ENCODE measurements at regions not wholly inside any gene's neighbourhood (a gene's known extent, or its start where the extent isn't known, plus 50 kb on each side); places are given as distances from the start of the nearest gene placed in this dataset.
"Not testable (repeated sequence)": the region's sequence is repeated elsewhere in the genome, so short reads cannot be mapped to it uniquely, and the experiment has no call there.

- TF ChIP-seq KAT7 (CRISPR knock-in tag; IDR thresholded peaks at IDR 0.05; ENCODE audit: borderline replicate concordance) (no peak), AGO1 (IDR thresholded peaks at IDR 0.05; ENCODE audit: low read depth, low read length, poor library complexity, severe bottlenecking) (no peak)
- TF ChIP-seq, protein P1, sequence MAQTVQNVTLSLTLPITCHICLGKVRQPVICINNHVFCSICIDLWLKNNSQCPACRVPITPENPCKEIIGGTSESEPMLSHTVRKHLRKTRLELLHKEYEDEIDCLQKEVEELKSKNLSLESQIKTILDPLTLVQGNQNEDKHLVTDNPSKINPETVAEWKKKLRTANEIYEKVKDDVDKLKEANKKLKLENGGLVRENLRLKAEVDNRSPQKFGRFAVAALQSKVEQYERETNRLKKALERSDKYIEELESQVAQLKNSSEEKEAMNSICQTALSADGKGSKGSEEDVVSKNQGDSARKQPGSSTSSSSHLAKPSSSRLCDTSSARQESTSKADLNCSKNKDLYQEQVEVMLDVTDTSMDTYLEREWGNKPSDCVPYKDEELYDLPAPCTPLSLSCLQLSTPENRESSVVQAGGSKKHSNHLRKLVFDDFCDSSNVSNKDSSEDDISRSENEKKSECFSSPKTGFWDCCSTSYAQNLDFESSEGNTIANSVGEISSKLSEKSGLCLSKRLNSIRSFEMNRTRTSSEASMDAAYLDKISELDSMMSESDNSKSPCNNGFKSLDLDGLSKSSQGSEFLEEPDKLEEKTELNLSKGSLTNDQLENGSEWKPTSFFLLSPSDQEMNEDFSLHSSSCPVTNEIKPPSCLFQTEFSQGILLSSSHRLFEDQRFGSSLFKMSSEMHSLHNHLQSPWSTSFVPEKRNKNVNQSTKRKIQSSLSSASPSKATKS (CRISPR knock-in tag; IDR thresholded peaks at IDR 0.05): no peak
- no peaks in the 10 kb centered on the region for H3K79me2 ChIP-seq (ENCODE audit: insufficient read depth, low read length)
- H3K27ac ChIP-seq (ENCODE audit: extremely low read length, insufficient read depth, low read length): no peak overlapping the region
- peaks cover 50% of the 10 kb centered on the region for H3K4me1 ChIP-seq (ENCODE audit: insufficient read depth, low read length)
- no peak overlapping the region for H3K4me2 ChIP-seq (ENCODE audit: low read depth, low read length)
- H3K9ac ChIP-seq (ENCODE audit: insufficient read depth, low read depth, low read length): no peak overlapping the region
- no TSS peak for BruUV-seq (replicated peaks)
- no peak for ATAC-seq
- FAIRE-seq: no peak
- CTCF ChIA-PET (ENCODE audit: low intra/inter-chr PET ratio, low total read pairs): no interaction called here
- DNase-seq (ENCODE audit: low spot score): no peak
- POLR2A ChIA-PET: no interaction called here
- WGBS (ENCODE audit: low lambda C conversion rate): 61% methylated on average over 4 of the region's 4 CpGs
- H3K4me3 ChIP-seq (replicated peaks in 1 of 3; ENCODE audit: insufficient read depth in 1 of 3, low read depth in 2 of 3, low read length in 3 of 3): no peak overlapping the region
- in situ Hi-C loops (cut with HindIII; ENCODE audit: extremely low pct_ligation_motif_present, low pct_unique_long_range_greater_than_20kb): loop anchor here (25.0 kb wide), 1 partner anchor 212 kb away; no protein-coding TSS in a partner anchor
- no peaks in the 10 kb centered on the region for H3K9me3 ChIP-seq (ENCODE audit: low read length)
- H3K27me3 ChIP-seq (ENCODE audit: control insufficient read depth in 1 of 2, insufficient read depth in 2 of 2, low read length in 2 of 2): peaks cover 0 to 18% of the 10 kb centered on the region in 2 experiments; a peak in 3 of 5 replicates
- H2AFZ ChIP-seq (ENCODE audit: low read length): no peak overlapping the region
- no peaks in the 10 kb centered on the region for H4K20me1 ChIP-seq (ENCODE audit: insufficient read depth, low read length)
- intact Hi-C loops (cut with micrococcal nuclease; ENCODE audit: unreplicated experiment): no loop called here
- no peaks in the 10 kb centered on the region for H3K36me3 ChIP-seq (replicated peaks in 1 of 2; ENCODE audit: control insufficient read depth in 1 of 2, insufficient read depth in 2 of 2, low read length in 2 of 2)
Observed at GRCh38 chr2:48200620-48201293, 113.7 kb upstream of the FOXN2 start.

DNA sequence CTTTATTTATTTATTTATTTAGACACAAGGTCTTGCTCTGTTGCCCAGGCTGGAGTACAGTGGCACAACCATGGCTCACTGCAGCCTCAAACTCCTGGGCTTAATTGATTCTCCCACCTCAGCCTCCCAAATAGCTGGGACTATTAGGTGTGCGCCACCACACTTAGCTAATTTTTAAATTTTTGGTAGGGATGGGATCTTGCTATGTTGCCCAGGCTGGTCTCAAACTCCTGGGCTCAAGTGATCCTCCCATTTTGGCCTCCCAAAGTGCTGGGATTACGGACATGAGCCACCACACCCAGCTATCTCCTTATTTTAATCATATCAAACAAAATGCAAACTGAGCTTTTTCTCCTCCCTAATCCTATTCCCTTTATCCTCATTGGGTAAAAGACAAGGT is 113.0 kb upstream of the FOXN2 start:
- FAIRE-seq; H3K27ac ChIP-seq (ENCODE audit: extremely low read length, insufficient read depth, low read length); H3K9ac ChIP-seq (ENCODE audit: insufficient read depth, low read depth, low read length); H2AFZ ChIP-seq (ENCODE audit: low read length); BruUV-seq (replicated peaks); H3K4me2 ChIP-seq (ENCODE audit: low read depth, low read length); H3K36me3 ChIP-seq (replicated peaks in 1 of 2; ENCODE audit: control insufficient read depth in 1 of 2, insufficient read depth in 2 of 2, low read length in 2 of 2); DNase-seq (ENCODE audit: low spot score); POLR2A ChIA-PET; H3K9me3 ChIP-seq (ENCODE audit: low read length); H3K4me3 ChIP-seq (replicated peaks in 1 of 3; ENCODE audit: insufficient read depth in 1 of 3, low read depth in 2 of 3, low read length in 3 of 3); CTCF ChIA-PET (ENCODE audit: low intra/inter-chr PET ratio, low total read pairs); intact Hi-C loops (cut with micrococcal nuclease; ENCODE audit: unreplicated experiment); H3K79me2 ChIP-seq (ENCODE audit: insufficient read depth, low read length); ATAC-seq; H4K20me1 ChIP-seq (ENCODE audit: insufficient read depth, low read length): not testable (repeated sequence)
- Histone ChIP-seq H3K27me3 (ENCODE audit: control insufficient read depth in 1 of 2, insufficient read depth in 2 of 2, low read length in 2 of 2) (peaks cover 0 to 12% of the 10 kb centered on the region in 2 experiments; a peak in 3 of 5 replicates), H3K4me1 (ENCODE audit: insufficient read depth, low read length) (peaks cover 51% of the 10 kb centered on the region)
- TF ChIP-seq ZNF460 (CRISPR knock-in tag; IDR thresholded peaks at IDR 0.05; ENCODE audit: borderline replicate concordance) (peak; percentile 26; the same call in 1 of the 2 replicates), ZNF121 (CRISPR knock-in tag; IDR thresholded peaks at IDR 0.05) (peak; percentile 84; the same call in 1 of the 2 replicates)
- in situ Hi-C loops (cut with HindIII; ENCODE audit: extremely low pct_ligation_motif_present, low pct_unique_long_range_greater_than_20kb): loop anchor here (25.0 kb wide), 1 partner anchor 211 kb away; no protein-coding TSS in a partner anchor
- 72% methylated on average over 2 of the region's 2 CpGs for WGBS (ENCODE audit: low lambda C conversion rate)
